ENCODE measurements at regions not wholly inside any gene's neighbourhood (a gene's known extent, or its start where the extent isn't known, plus 50 kb on each side); places are given as distances from the start of the nearest gene placed in this dataset.
"Not testable (repeated sequence)": the region's sequence is repeated elsewhere in the genome, so short reads cannot be mapped to it uniquely, and the experiment has no call there.

DNA sequence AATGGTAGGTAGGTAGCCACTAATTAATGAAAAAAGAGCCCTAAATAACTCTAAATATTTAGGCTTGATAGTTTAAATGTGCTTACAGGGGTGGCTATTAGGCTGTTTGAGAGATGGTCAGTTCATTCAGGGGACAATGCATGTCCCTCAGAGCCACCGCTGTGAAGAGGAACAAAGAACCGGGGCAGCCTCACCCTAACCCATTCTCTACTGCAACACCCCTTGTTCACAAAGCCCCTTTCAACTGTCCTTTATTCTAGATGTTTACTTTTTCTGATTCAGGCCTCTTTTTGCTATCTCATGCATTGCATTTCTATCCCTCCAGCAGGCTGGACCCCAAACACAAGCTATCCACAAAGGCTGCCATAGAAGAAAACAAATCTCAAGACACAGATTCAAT is 906.7 kb downstream of the NR2F1-AS1 start:
- DNase-seq (ENCODE audit: low spot score): no peak
- TF ChIP-seq, protein P1, sequence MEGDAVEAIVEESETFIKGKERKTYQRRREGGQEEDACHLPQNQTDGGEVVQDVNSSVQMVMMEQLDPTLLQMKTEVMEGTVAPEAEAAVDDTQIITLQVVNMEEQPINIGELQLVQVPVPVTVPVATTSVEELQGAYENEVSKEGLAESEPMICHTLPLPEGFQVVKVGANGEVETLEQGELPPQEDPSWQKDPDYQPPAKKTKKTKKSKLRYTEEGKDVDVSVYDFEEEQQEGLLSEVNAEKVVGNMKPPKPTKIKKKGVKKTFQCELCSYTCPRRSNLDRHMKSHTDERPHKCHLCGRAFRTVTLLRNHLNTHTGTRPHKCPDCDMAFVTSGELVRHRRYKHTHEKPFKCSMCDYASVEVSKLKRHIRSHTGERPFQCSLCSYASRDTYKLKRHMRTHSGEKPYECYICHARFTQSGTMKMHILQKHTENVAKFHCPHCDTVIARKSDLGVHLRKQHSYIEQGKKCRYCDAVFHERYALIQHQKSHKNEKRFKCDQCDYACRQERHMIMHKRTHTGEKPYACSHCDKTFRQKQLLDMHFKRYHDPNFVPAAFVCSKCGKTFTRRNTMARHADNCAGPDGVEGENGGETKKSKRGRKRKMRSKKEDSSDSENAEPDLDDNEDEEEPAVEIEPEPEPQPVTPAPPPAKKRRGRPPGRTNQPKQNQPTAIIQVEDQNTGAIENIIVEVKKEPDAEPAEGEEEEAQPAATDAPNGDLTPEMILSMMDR (IDR thresholded peaks at IDR 0.05; ENCODE audit: extremely low read depth, missing control alignments): no peak

DNA sequence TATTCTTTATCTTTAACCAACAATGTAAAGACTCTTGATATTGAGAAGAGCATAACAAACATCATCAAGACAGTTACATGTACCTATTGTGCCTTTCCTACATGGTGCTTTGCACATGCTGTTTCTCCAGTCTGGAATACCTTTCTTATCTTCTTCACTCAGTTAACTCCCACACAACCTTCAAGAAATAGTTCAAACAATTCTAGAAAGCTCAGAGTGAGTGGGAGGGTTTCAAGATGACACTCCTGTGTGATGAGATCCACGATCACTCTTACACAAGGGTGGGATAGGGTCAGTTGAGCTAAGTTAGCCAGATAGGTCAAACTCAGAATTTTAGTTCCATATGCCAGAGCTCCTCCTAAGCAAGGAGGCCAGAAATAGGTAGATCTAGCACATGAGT is 915.5 kb downstream of the NR2F1-AS1 start:
- TF ChIP-seq, protein P1 (IDR thresholded peaks at IDR 0.05; ENCODE audit: extremely low read depth, missing control alignments): no peak
- DNase-seq (ENCODE audit: low spot score): no peak

DNA sequence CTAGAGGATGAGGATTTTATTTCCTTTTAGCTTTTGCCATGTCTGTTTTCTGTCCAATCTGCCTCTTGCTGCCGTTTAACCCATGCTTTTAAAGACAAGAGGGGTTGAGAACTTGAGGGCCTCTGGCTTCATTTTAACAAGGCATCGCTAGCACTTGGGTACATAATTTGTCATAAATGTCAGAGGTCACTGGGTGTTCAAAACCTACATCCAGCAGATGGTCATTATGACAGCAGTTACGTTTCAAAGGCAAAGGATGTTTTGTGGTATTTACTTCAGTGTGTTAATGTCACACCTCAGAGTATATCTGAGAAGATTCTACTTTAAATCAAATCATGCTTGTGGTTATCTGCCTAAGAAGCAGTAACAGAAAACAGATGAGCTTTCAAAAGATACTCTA is 918.3 kb downstream of the NR2F1-AS1 start:
- no peak for DNase-seq (ENCODE audit: low spot score)
- TF ChIP-seq, protein P1 (IDR thresholded peaks at IDR 0.05; ENCODE audit: extremely low read depth, missing control alignments): no peak

DNA sequence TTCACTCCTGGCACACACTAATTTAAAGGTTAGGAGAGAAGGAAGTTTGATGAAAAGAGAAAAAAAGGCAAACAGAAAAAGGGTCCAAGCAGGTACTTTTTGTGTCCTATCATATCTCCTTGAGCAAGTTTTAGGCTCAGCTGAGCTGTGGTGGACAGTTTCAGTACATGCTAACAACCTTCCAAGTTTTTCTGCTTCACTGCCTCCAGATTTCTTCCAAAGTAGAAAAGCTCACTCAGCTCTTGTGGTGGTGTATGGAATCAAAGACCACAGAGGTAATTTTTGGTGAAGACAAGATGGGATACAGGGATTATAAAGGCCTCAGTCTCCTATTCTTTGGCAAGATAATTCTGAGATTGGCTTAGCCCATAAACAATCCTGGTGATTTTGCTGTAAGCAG is 921.8 kb downstream of the NR2F1-AS1 start:
- TF ChIP-seq, protein P1 (IDR thresholded peaks at IDR 0.05; ENCODE audit: extremely low read depth, missing control alignments): no peak
- DNase-seq (ENCODE audit: low spot score): no peak

DNA sequence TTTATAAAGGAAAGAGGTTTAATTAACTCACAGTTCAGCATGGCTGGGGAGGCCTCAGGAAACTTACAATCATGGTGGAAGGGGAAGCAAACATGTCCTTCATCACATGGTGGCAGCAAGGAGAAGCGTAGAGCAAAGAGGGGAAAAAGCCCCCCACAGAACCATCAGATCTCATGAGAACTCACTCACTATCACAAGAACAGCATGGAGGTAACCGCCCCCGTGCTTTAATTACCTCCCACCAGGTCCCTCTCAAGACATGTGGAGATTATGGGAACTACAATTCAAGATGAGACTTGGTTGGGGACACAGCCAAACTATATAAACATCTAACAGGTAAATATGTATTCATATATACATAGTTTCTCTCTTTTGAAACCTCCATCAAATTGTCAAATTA is 926.4 kb downstream of the NR2F1-AS1 start:
- DNase-seq (ENCODE audit: low spot score): not testable (repeated sequence)

DNA sequence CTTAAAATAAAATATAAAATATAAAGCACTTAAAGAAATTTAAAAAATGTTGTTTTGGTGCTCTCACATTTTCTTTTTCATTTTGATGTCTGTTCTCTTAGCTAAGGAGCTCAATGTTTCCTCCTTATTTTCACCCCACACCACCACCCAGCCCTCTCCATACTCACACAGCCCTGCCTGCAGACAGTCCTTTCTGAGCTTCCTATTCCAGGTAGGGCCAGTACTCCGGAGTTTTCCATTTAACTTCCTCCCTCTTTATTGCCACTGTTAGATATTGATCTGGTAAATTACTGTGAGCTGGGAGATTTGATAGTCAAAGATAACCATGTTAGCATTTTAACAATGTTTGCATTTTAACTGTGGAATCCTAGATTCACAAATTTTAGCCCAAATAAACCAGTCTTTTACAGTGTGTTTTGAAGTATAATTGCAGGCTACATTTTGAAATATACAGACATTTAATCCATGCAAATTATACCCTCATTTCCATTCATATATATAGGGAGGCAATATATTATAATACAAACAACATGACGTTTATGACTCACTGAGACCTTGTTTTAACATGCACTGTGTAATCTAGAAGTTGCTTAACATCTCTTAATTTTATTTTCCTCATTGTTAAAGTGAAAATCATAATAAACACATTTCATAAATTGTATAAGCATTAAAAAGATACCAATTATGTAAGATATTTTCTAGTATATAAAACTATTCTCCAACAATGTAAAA is 927.1 kb downstream of the NR2F1-AS1 start:
- DNase-seq (ENCODE audit: low spot score): no peak
- TF ChIP-seq, protein P1 (IDR thresholded peaks at IDR 0.05; ENCODE audit: extremely low read depth, missing control alignments): no peak

DNA sequence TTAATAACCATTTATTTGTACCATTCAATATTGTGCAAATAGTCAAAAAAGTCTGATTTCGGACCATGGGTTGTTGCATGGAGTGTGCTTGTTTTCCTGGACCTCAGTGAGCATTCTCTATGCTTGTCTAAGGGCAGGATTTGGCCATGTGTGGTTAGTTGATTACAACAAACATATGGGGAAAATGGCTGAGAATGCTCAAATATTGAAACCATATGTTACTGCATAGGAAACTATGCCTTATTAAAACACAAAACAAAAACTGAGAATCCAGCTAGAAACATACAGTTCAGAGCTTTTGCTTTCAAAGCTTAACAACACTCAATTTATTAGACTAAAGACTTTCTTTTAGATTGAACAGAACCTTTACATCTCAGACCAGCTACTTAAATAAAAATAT is 928.3 kb downstream of the NR2F1-AS1 start:
- TF ChIP-seq, protein P1 (IDR thresholded peaks at IDR 0.05; ENCODE audit: extremely low read depth, missing control alignments): no peak
- DNase-seq (ENCODE audit: low spot score): no peak

DNA sequence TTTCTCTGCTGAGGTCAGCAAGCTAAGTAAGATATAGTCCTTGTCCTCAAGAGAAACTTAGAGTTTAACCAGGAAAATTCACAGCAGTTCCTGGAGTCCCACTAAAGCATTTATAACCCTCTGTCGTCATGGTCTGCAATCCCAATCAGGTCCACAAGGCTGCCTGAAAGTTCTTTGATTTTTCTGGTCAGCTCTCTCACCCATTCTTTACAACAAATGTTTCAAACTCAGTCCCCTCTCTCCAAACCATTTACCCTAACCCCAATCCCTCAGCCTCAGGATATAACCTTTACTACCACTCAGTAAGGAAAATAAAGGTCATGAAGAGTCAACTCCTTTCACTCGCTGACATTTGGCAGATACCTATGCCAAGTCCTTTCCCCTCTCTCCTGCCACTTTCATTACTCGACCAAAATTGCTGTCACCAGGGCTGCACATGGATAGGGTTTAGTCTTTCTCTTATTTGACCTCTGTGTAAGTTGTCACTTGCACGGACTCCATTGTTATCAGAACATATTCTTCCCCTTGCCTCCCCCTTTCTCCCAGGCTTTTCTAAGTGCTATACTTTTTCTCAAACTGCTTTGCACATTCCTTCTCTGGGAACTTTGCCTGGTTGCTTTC is 936.6 kb downstream of the NR2F1-AS1 start:
- DNase-seq (ENCODE audit: low spot score): no peak
- TF ChIP-seq, protein P1 (IDR thresholded peaks at IDR 0.05; ENCODE audit: extremely low read depth, missing control alignments): no peak

Measured in GM20000 (cell line).